ENCODE measurements at regions not wholly inside any gene's neighbourhood (a gene's known extent, or its start where the extent isn't known, plus 50 kb on each side); places are given as distances from the start of the nearest gene placed in this dataset.

GRCh38 chr3:88209356-88209755 is 59.6 kb downstream of the C3orf38 start:
- DNase-seq (ENCODE audit: low spot score), result no peak

GRCh38 chr3:88211096-88211890 is 61.5 kb downstream of the C3orf38 start:
- DNase-seq (ENCODE audit: low spot score), result no peak

- DNase-seq (ENCODE audit: low spot score), result peak; percentile 22
Measured at GRCh38 chr3:88219138-88219792, 69.5 kb downstream of the C3orf38 start.

GRCh38 chr3:88220126-88220525 is 70.4 kb downstream of the C3orf38 start:
- DNase-seq (ENCODE audit: low spot score), result no peak

- no peak for DNase-seq (ENCODE audit: low spot score)
Measured at GRCh38 chr3:88221726-88222125, 72.0 kb downstream of the C3orf38 start.

GRCh38 chr3:88222343-88222742 is 72.6 kb downstream of the C3orf38 start:
- DNase-seq (ENCODE audit: low spot score), result no peak

- DNase-seq (ENCODE audit: low spot score), result no peak
Measured at GRCh38 chr3:88225326-88226008, 75.7 kb downstream of the C3orf38 start.

GRCh38 chr3:88226910-88227309 is 77.2 kb downstream of the C3orf38 start:
- no peak for DNase-seq (ENCODE audit: low spot score)

GRCh38 chr3:88230638-88231037 is 80.9 kb downstream of the C3orf38 start:
- no peak for DNase-seq (ENCODE audit: low spot score)

- DNase-seq (ENCODE audit: low spot score), result no peak
Measured at GRCh38 chr3:88231207-88231606, 81.4 kb downstream of the C3orf38 start.

GRCh38 chr3:88231632-88232031 is 81.9 kb downstream of the C3orf38 start:
- DNase-seq (ENCODE audit: low spot score), result no peak

- DNase-seq (ENCODE audit: low spot score), result no peak
Measured at GRCh38 chr3:88235102-88235501, 85.3 kb downstream of the C3orf38 start.

GRCh38 chr3:88239870-88240269 is 90.1 kb downstream of the C3orf38 start:
- no peak for DNase-seq (ENCODE audit: low spot score)

GRCh38 chr3:88248658-88249057 is 98.9 kb downstream of the C3orf38 start:
- no peak for DNase-seq (ENCODE audit: low spot score)

GRCh38 chr3:88259045-88259444 is 109.3 kb downstream of the C3orf38 start:
- DNase-seq (ENCODE audit: low spot score), result no peak

GRCh38 chr3:88262527-88262926 is 112.8 kb downstream of the C3orf38 start:
- no peak for DNase-seq (ENCODE audit: low spot score)

GRCh38 chr3:88263417-88264100 is 113.8 kb downstream of the C3orf38 start:
- no peak for DNase-seq (ENCODE audit: low spot score)

- no peak for DNase-seq (ENCODE audit: low spot score)
Measured at GRCh38 chr3:88267441-88267840, 117.7 kb downstream of the C3orf38 start.

- no peak for DNase-seq (ENCODE audit: low spot score)
Measured at GRCh38 chr3:88267847-88268246, 118.1 kb downstream of the C3orf38 start.

GRCh38 chr3:88280326-88280725 is 130.6 kb downstream of the C3orf38 start:
- no peak for DNase-seq (ENCODE audit: low spot score)

- DNase-seq (ENCODE audit: low spot score), result no peak
Measured at GRCh38 chr3:88282528-88283241, 132.9 kb downstream of the C3orf38 start.

- no peak for DNase-seq (ENCODE audit: low spot score)
Measured at GRCh38 chr3:88283242-88283592, 133.5 kb downstream of the C3orf38 start.

Data from germinal center (tissue), 1 donor.